ENCODE measurements at regions not wholly inside any gene's neighbourhood (a gene's known extent, or its start where the extent isn't known, plus 50 kb on each side); places are given as distances from the start of the nearest gene placed in this dataset.

GRCh38 chr5:136626531-136626930, 261.2 kb upstream of the TRPC7 start:
- Histone ChIP-seq H2AK5ac (ENCODE audit: low read depth, low read length) (no peak overlapping the region), H3K14ac (replicated peaks; ENCODE audit: low read depth, low read length) (no peak overlapping the region), H3K4me2 (ENCODE audit: low read depth, low read length) (no peak overlapping the region), H2AK9ac (replicated peaks; ENCODE audit: low read depth, low read length, poor library complexity) (no peak overlapping the region), H3K56ac (ENCODE audit: extremely low read depth, insufficient read depth, low read length) (no peak overlapping the region), H3K9me1 (ENCODE audit: insufficient read depth, low read length) (no peaks in the 10 kb centered on the region), H2BK120ac (ENCODE audit: low read depth, low read length) (no peak overlapping the region), H2AFZ (replicated peaks; ENCODE audit: low read length, poor library complexity) (no peak overlapping the region), H4K8ac (ENCODE audit: low read depth in 2 of 2, low read length in 2 of 2) (no peak overlapping the region), H3K27me3 (ENCODE audit: control insufficient read depth, insufficient read depth, low read length) (no peaks in the 10 kb centered on the region), H3K23ac (ENCODE audit: low read depth, low read length) (no peak overlapping the region), H2BK15ac (ENCODE audit: low read depth, low read length) (no peak overlapping the region), H2BK20ac (ENCODE audit: low read depth, low read length) (no peak overlapping the region), H2BK5ac (ENCODE audit: low read depth, low read length, poor library complexity, severe bottlenecking) (no peak overlapping the region), H3K36me3 (ENCODE audit: control insufficient read depth, insufficient read depth, low read length) (no peaks in the 10 kb centered on the region), H3K9me3 (ENCODE audit: control insufficient read depth, insufficient read depth, low read length) (peaks cover 3% of the 10 kb centered on the region; the same call in 1 of the 2 replicates), H4K20me1 (ENCODE audit: insufficient read depth, low read length) (no peaks in the 10 kb centered on the region), H3K4ac (ENCODE audit: low read depth, low read length) (no peak overlapping the region), H4K5ac (ENCODE audit: low read depth, low read length) (no peak overlapping the region), H3K18ac (ENCODE audit: low read depth, low read length) (no peak overlapping the region), H3K4me1 (ENCODE audit: control insufficient read depth, insufficient read depth, low read length) (no peaks in the 10 kb centered on the region), H3K4me3 (ENCODE audit: insufficient read depth, low read depth, low read length) (no peak overlapping the region), H3K27ac (ENCODE audit: insufficient read depth, low read length) (no peak overlapping the region), H3K9ac (ENCODE audit: low read depth, low read length) (no peak overlapping the region), H4K91ac (ENCODE audit: insufficient read depth, low read depth, low read length) (no peak overlapping the region), H3K79me1 (ENCODE audit: low read depth in 1 of 2, low read length in 2 of 2) (no peaks in the 10 kb centered on the region)
- dilution Hi-C loops (cut with HindIII; ENCODE audit: low sequenced_read_pairs, unreplicated experiment) = no loop called here
- DNase-seq = no peak
- no peak for ATAC-seq (ENCODE audit: low read depth)
- intact Hi-C loops (cut with micrococcal nuclease) = no loop called here
- TF ChIP-seq RAD21 (IDR thresholded peaks at IDR 0.05; ENCODE audit: low read length) (no peak), POLR2A (IDR thresholded peaks at IDR 0.05; ENCODE audit: low read depth, low read length) (no peak), CEBPB (IDR thresholded peaks at IDR 0.05; ENCODE audit: low read depth, low read length) (no peak), RFX5 (IDR thresholded peaks at IDR 0.05; ENCODE audit: low read depth, low read length) (no peak)
- no TSS peak for BruUV-seq (replicated peaks)
- WGBS, 2 experiments (ENCODE audit: extremely low coverage in 2 of 2, insufficient read length in 1 of 2) = no CpG with 5 or more reads among the region's 2 CpGs
- ChIA-PET POLR2A (ENCODE audit: unreplicated experiment) (no interaction called here), CTCF (no interaction called here)
- in situ Hi-C loops (cut with MboI; ENCODE audit: low sequenced_read_pairs) = no loop called here

Measured in IMR-90 (cell line).